ENCODE measurements at regions not wholly inside any gene's neighbourhood (a gene's known extent, or its start where the extent isn't known, plus 50 kb on each side); places are given as distances from the start of the nearest gene placed in this dataset.

- no peak overlapping the region for H3K9ac ChIP-seq (ENCODE audit: low read depth in 1 of 2, low read length in 2 of 2)
- WGBS = 70% methylated on average over 1 of the region's 1 CpG
- H3K27me3 ChIP-seq (ENCODE audit: control insufficient read depth in 4 of 4, insufficient read depth in 4 of 4, low read length in 3 of 4) = no peaks in the 10 kb centered on the region
- H3K9me3 ChIP-seq (ENCODE audit: control insufficient read depth in 4 of 4, low read length in 3 of 4) = no peaks in the 10 kb centered on the region
- DNase-seq (ENCODE audit: low spot score) = no peak
- H3K36me3 ChIP-seq (ENCODE audit: control insufficient read depth in 4 of 4, insufficient read depth in 3 of 4, low read depth in 1 of 4, low read length in 3 of 4) = no peaks in the 10 kb centered on the region
- TF ChIP-seq NR2F2 (IDR thresholded peaks at IDR 0.05) (no peak), JUND (IDR thresholded peaks at IDR 0.05) (no peak), ATF3 (IDR thresholded peaks at IDR 0.05) (no peak), SP1 (IDR thresholded peaks at IDR 0.05) (no peak), REST (IDR thresholded peaks at IDR 0.05) (no peak), EGR1 (IDR thresholded peaks at IDR 0.05; ENCODE audit: low read depth in 2 of 2) (no peak), RXRA (IDR thresholded peaks at IDR 0.05) (no peak), TAF1 (conservative IDR thresholded peaks at IDR 0.05) (no peak), HNF4A (conservative IDR thresholded peaks at IDR 0.05) (no peak), FOXA1 (IDR thresholded peaks at IDR 0.05) (no peak), RAD21 (IDR thresholded peaks at IDR 0.05) (no peak), GABPA (IDR thresholded peaks at IDR 0.05 in 1 of 2, conservative IDR thresholded peaks at IDR 0.05 in 1 of 2) (no peak), MAX (IDR thresholded peaks at IDR 0.05) (no peak), ZBTB33 (IDR thresholded peaks at IDR 0.05) (no peak), FOXA2 (IDR thresholded peaks at IDR 0.05) (no peak), CTCF (IDR thresholded peaks at IDR 0.05; ENCODE audit: low read depth, low read length, missing input control) (no peak), YY1 (IDR thresholded peaks at IDR 0.05) (no peak), HNF4G (IDR thresholded peaks at IDR 0.05) (no peak)
- no peaks in the 10 kb centered on the region for H3K4me1 ChIP-seq (ENCODE audit: control insufficient read depth in 4 of 4, insufficient read depth in 4 of 4, low read length in 3 of 4)
- no peak overlapping the region for H3K27ac ChIP-seq (ENCODE audit: low read depth in 1 of 2, low read length in 2 of 2)
- no peak overlapping the region for H3K4me3 ChIP-seq (ENCODE audit: low read depth in 1 of 3, low read length in 3 of 3)
These were observed 526.5 kb downstream of the FBXO15 start for GRCh38 chr18:73621091-73621490.

GRCh38 chr18:73617981-73618380 lies 529.7 kb downstream of the FBXO15 start:
- Histone ChIP-seq H3K4me1 (ENCODE audit: control insufficient read depth in 4 of 4, insufficient read depth in 4 of 4, low read length in 3 of 4) (no peaks in the 10 kb centered on the region), H3K36me3 (ENCODE audit: control insufficient read depth in 4 of 4, insufficient read depth in 3 of 4, low read depth in 1 of 4, low read length in 3 of 4) (no peaks in the 10 kb centered on the region), H3K9ac (ENCODE audit: low read depth in 1 of 2, low read length in 2 of 2) (no peak overlapping the region), H3K4me3 (ENCODE audit: low read depth in 1 of 3, low read length in 3 of 3) (no peak overlapping the region), H3K27me3 (ENCODE audit: control insufficient read depth in 4 of 4, insufficient read depth in 4 of 4, low read length in 3 of 4) (no peaks in the 10 kb centered on the region), H3K27ac (ENCODE audit: low read depth in 1 of 2, low read length in 2 of 2) (no peak overlapping the region), H3K9me3 (ENCODE audit: control insufficient read depth in 4 of 4, low read length in 3 of 4) (no peaks in the 10 kb centered on the region)
- DNase-seq (ENCODE audit: low spot score) = no peak
- TF ChIP-seq RXRA (IDR thresholded peaks at IDR 0.05) (no peak), JUND (IDR thresholded peaks at IDR 0.05) (no peak), CTCF (IDR thresholded peaks at IDR 0.05; ENCODE audit: low read depth, low read length, missing input control) (no peak)

Data from liver (tissue), 8 donors.